ENCODE measurements at regions not wholly inside any gene's neighbourhood (a gene's known extent, or its start where the extent isn't known, plus 50 kb on each side); places are given as distances from the start of the nearest gene placed in this dataset.

DNA sequence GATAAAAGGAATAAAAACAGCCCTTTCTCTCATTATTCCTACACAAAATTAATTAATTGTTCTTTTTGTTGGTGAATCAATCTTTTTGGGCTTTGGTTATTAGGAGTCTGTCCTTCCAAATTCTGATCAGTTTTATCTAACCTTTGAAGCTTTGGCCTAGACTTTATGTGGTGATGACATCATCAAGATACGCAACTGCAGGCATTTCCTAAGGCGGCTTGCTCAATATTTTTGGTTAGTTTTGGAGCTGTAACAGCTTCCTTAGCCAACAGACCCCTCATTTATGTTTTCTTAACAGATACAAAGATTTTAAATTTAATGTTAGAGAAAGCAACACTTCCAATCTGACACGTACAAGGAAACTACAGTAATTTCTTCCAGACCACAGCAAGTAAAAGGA, 87.8 kb upstream of the PDE3A start:
- intact Hi-C loops (cut with DNase I), result no loop called here
- Histone ChIP-seq H3K4me1 (no peaks in the 10 kb centered on the region), H3K36me3 (no peaks in the 10 kb centered on the region), H3K9me3 (no peaks in the 10 kb centered on the region), H3K27ac (no peak overlapping the region), H3K27me3 (no peaks in the 10 kb centered on the region), H3K4me3 (no peak overlapping the region)
- no peak for DNase-seq
- TF ChIP-seq, protein P1, sequence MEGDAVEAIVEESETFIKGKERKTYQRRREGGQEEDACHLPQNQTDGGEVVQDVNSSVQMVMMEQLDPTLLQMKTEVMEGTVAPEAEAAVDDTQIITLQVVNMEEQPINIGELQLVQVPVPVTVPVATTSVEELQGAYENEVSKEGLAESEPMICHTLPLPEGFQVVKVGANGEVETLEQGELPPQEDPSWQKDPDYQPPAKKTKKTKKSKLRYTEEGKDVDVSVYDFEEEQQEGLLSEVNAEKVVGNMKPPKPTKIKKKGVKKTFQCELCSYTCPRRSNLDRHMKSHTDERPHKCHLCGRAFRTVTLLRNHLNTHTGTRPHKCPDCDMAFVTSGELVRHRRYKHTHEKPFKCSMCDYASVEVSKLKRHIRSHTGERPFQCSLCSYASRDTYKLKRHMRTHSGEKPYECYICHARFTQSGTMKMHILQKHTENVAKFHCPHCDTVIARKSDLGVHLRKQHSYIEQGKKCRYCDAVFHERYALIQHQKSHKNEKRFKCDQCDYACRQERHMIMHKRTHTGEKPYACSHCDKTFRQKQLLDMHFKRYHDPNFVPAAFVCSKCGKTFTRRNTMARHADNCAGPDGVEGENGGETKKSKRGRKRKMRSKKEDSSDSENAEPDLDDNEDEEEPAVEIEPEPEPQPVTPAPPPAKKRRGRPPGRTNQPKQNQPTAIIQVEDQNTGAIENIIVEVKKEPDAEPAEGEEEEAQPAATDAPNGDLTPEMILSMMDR (IDR thresholded peaks at IDR 0.05), result no peak
- ATAC-seq, result no peak

DNA sequence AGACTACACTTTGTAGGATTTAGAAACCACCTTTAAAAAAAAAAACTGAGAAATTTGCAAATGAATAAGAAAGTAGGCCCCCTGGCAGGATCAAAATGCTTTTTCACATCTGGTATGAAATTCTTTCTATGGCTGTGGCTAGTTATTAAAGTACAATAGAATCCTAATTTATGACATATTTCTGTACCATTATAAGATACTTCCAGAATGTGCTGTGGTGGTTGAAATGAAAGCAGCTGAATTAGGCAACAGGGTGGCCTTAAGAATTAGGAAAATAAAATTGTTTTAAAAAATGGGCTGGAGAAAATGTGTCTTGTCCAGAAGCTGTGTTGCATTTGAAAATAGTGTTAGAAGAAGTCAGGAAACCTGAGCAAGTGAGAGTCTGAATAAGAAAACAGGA, 85.9 kb upstream of the PDE3A start:
- intact Hi-C loops (cut with DNase I), result no loop called here
- no peak for DNase-seq
- H3K4me3 ChIP-seq, result no peak overlapping the region
- H3K4me1 ChIP-seq, result no peaks in the 10 kb centered on the region
- H3K27me3 ChIP-seq, result no peaks in the 10 kb centered on the region
- H3K9me3 ChIP-seq, result no peaks in the 10 kb centered on the region
- no peak overlapping the region for H3K27ac ChIP-seq
- H3K36me3 ChIP-seq, result no peaks in the 10 kb centered on the region
- no peak for ATAC-seq
- TF ChIP-seq, protein P1 (IDR thresholded peaks at IDR 0.05), result no peak

DNA sequence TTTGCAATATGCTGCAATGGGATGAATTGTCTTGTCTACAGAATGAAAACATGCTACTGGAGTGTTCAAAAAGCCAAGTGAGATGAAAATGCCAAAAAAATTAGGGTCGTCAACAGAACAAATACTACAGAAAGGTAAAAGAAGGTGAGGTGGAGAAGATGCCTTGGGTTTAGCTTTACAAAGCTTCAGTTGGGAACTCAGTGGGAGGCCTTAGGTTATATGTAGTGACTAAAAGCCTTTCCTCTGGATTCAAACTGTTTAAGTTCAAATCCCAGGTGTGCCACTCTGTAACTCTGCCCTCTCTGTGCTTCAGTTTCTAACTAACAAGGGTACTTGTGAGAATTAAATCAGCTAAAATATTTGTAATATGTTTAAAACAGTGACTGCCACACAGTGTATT, 84.9 kb upstream of the PDE3A start:
- no peak for ATAC-seq
- H3K9me3 ChIP-seq, result no peaks in the 10 kb centered on the region

DNA sequence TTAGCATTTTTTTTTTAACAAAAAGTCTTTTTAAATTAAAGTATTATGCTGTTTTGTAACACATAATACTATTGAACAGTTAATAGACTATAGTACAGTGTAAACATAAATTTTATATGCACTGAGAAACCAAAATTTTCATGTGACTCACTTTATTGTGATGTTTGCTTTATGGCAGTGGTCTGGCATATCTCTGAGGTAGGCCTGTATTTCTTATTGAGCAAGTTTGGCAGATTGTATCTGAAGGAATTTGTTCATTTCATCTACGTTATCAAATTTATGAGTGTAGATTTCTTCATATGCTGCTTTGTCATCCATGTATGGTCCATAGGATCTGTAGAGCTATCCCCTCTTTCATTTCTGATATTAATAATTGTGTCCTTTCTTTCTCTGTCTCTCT, 78.8 kb upstream of the PDE3A start:
- Histone ChIP-seq H3K4me1 (no peaks in the 10 kb centered on the region), H3K27ac (no peak overlapping the region), H3K36me3 (no peaks in the 10 kb centered on the region), H3K4me3 (no peak overlapping the region), H3K27me3 (no peaks in the 10 kb centered on the region), H3K9me3 (peaks cover 0 to 7% of the 10 kb centered on the region in 2 donors)
- ATAC-seq, result no peak
- TF ChIP-seq, protein P1 (IDR thresholded peaks at IDR 0.05), result no peak
- DNase-seq, result no peak
- intact Hi-C loops (cut with DNase I), result no loop called here

More for the DNA sequence above, 84.9 kb upstream of the PDE3A start:
- Histone ChIP-seq H3K36me3 (no peaks in the 10 kb centered on the region), H3K27ac (no peak overlapping the region), H3K27me3 (no peaks in the 10 kb centered on the region), H3K4me3 (no peak overlapping the region), H3K4me1 (no peaks in the 10 kb centered on the region)
- intact Hi-C loops (cut with DNase I), result no loop called here
- TF ChIP-seq, protein P1 (IDR thresholded peaks at IDR 0.05), result no peak
- DNase-seq, result no peak

DNA sequence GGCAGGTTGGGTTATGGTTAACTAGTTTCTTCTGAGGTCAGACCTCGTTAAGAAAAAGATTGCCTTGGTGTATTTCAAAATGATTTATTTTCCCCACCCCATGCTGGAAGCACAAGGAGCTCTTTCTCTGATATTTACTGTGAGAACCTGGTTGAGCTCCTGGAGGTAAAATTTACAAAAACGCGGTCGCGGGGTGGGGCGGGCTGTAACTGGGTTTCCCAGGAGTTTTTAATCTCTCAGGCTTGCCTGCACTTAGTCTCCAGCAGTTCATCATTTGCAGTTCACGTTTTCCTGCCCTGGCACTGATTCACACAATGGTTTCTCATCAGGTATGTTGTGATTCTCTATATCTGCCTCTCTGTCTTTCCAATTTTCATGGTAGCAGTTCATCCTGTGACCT, 67.9 kb upstream of the PDE3A start:
- ATAC-seq, result no peak
- Histone ChIP-seq H3K4me3 (no peak overlapping the region), H3K9me3 (peaks cover 0 to 21% of the 10 kb centered on the region in 2 donors), H3K36me3 (no peaks in the 10 kb centered on the region), H3K4me1 (no peaks in the 10 kb centered on the region), H3K27ac (no peak overlapping the region), H3K27me3 (no peaks in the 10 kb centered on the region)
- intact Hi-C loops (cut with DNase I), result no loop called here
- TF ChIP-seq, protein P1 (IDR thresholded peaks at IDR 0.05), result no peak
- DNase-seq, result no peak

All from left lung (tissue), 4 donors.